ENCODE measurements at regions not wholly inside any gene's neighbourhood (a gene's known extent, or its start where the extent isn't known, plus 50 kb on each side); places are given as distances from the start of the nearest gene placed in this dataset.

GRCh38 chr22:27518531-27519340 lies 282.8 kb downstream of the MN1 start:
- 41 to 52% (median 44%) methylated on average over 16 of the region's 16 CpGs for WGBS, 3 donors
- intact Hi-C loops (cut with DNase I) = no loop called here
- Histone ChIP-seq H3K4me3 (no peak overlapping the region), H3K27ac (no peak overlapping the region), H3K27me3 (no peaks in the 10 kb centered on the region), H3K4me1 (ENCODE audit: insufficient read depth) (peaks cover 9% of the 10 kb centered on the region), H3K9me3 (no peaks in the 10 kb centered on the region), H3K36me3 (no peaks in the 10 kb centered on the region)
- DNase-seq = no peak
- TF ChIP-seq CTCF (IDR thresholded peaks at IDR 0.05) (no peak), EP300 (IDR thresholded peaks at IDR 0.05) (no peak), POLR2A (IDR thresholded peaks at IDR 0.05) (no peak)

- Histone ChIP-seq H3K4me1 (ENCODE audit: insufficient read depth) (peaks cover 5% of the 10 kb centered on the region), H3K27ac (no peak overlapping the region), H3K27me3 (no peaks in the 10 kb centered on the region), H3K36me3 (no peaks in the 10 kb centered on the region), H3K4me3 (no peak overlapping the region), H3K9me3 (no peaks in the 10 kb centered on the region)
- 91 to 93% (median 92%) methylated on average over 5 of the region's 5 CpGs for WGBS, 3 donors
- DNase-seq = no peak
- no peak for TF ChIP-seq CTCF (IDR thresholded peaks at IDR 0.05)
- intact Hi-C loops (cut with DNase I) = no loop called here
Measured at GRCh38 chr22:27523711-27524110, 277.8 kb downstream of the MN1 start.

GRCh38 chr22:27525711-27526110 lies 275.8 kb downstream of the MN1 start:
- Histone ChIP-seq H3K27me3 (no peaks in the 10 kb centered on the region), H3K36me3 (no peaks in the 10 kb centered on the region), H3K9me3 (no peaks in the 10 kb centered on the region), H3K4me3 (no peak overlapping the region), H3K4me1 (ENCODE audit: insufficient read depth) (no peaks in the 10 kb centered on the region), H3K27ac (no peak overlapping the region)
- TF ChIP-seq CTCF (IDR thresholded peaks at IDR 0.05) (no peak), POLR2A (IDR thresholded peaks at IDR 0.05) (no peak), EP300 (IDR thresholded peaks at IDR 0.05) (no peak)
- DNase-seq = no peak
- WGBS, 3 donors = 95 to 97% (median 96%) methylated on average over 2 of the region's 2 CpGs
- intact Hi-C loops (cut with DNase I) = no loop called here

- DNase-seq = peak in 1 of 5 donors; percentile 60
- intact Hi-C loops (cut with DNase I) = no loop called here
- H3K36me3 ChIP-seq = no peaks in the 10 kb centered on the region
- no peaks in the 10 kb centered on the region for H3K9me3 ChIP-seq
- no peak for TF ChIP-seq POLR2A (IDR thresholded peaks at IDR 0.05)
- TF ChIP-seq EP300 (IDR thresholded peaks at IDR 0.05) = no peak
- no peak for TF ChIP-seq CTCF (IDR thresholded peaks at IDR 0.05)
- no peak overlapping the region for H3K4me3 ChIP-seq
- no peaks in the 10 kb centered on the region for H3K27me3 ChIP-seq
- H3K4me1 ChIP-seq (ENCODE audit: insufficient read depth) = peaks cover 3% of the 10 kb centered on the region
- H3K27ac ChIP-seq = no peak overlapping the region
- WGBS, 3 donors = 13 to 39% (median 20%) methylated on average over 9 to 10 of the region's 10 CpGs
Measured at GRCh38 chr22:27526901-27527300, 274.7 kb downstream of the MN1 start.
